ENCODE measurements at regions not wholly inside any gene's neighbourhood (a gene's known extent, or its start where the extent isn't known, plus 50 kb on each side); places are given as distances from the start of the nearest gene placed in this dataset.

GRCh38 chr3:73927203-73927570, 302.4 kb upstream of the PDZRN3 start:
- TF ChIP-seq POLR2A (IDR thresholded peaks at IDR 0.05) (no peak), CTCF (IDR thresholded peaks at IDR 0.05) (no peak), POLR2AphosphoS5 (IDR thresholded peaks at IDR 0.05) (no peak), EP300 (IDR thresholded peaks at IDR 0.05) (no peak)

All from upper lobe of left lung (tissue), 4 donors.